HEK293T (cell line): ENCODE measurements at regions not wholly inside any gene's neighbourhood (a gene's known extent, or its start where the extent isn't known, plus 50 kb on each side); places are given as distances from the start of the nearest gene placed in this dataset.

Source experiments
- BHLHE40 ChIP-seq: fragments of 450-650 bp; IDR thresholded peaks from 2 replicates; pipeline ENCODE4 v1.6.1; 2016; ENCODE audit warnings: mild to moderate bottlenecking, moderate library complexity, borderline replicate concordance
- FOXK2 ChIP-seq: fragments of 450-650 bp; IDR thresholded peaks from 2 replicates; pipeline ENCODE4 v1.6.1; 2016; ENCODE audit warnings: mild to moderate bottlenecking

GRCh38 chr16:86843812-86844211 is 265.5 kb downstream of the FOXL1 start:
- TF ChIP-seq BHLHE40: no peak
- TF ChIP-seq FOXK2: no peak
